ENCODE measurements at regions not wholly inside any gene's neighbourhood (a gene's known extent, or its start where the extent isn't known, plus 50 kb on each side); places are given as distances from the start of the nearest gene placed in this dataset.
"Not testable (repeated sequence)": the region's sequence is repeated elsewhere in the genome, so short reads cannot be mapped to it uniquely, and the experiment has no call there.

GRCh38 chr3:105144837-105145236 is 221.9 kb upstream of the ALCAM start:
- no peak for ATAC-seq (ENCODE audit: insufficient read depth, low FRiP score)
- 60 to 63% methylated on average over 1 of the region's 1 CpG for WGBS, 2 donors
- H3K4me1 ChIP-seq (ENCODE audit: control insufficient read depth in 5 of 5, insufficient read depth in 5 of 5, low read length in 5 of 5), result peaks cover 0 to 5% (median 0%) of the 10 kb centered on the region in 5 donors

GRCh38 chr3:105145511-105145910 is 221.2 kb upstream of the ALCAM start:
- Histone ChIP-seq H3K27ac (ENCODE audit: low read depth in 1 of 2, low read length in 1 of 2) (no peak overlapping the region), H3K27me3 (ENCODE audit: control insufficient read depth in 3 of 3, insufficient read depth in 3 of 3, low read length in 2 of 3) (no peaks in the 10 kb centered on the region), H3K4me3 (no peak overlapping the region), H3K9ac (ENCODE audit: insufficient read depth in 1 of 2, low read length in 2 of 2) (no peak overlapping the region), H3K9me3 (ENCODE audit: control insufficient read depth in 4 of 4, insufficient read depth in 3 of 4, low read length in 3 of 4) (peaks cover 0 to 2% (median 0%) of the 10 kb centered on the region in 4 donors), H3K4me1 (ENCODE audit: control insufficient read depth in 5 of 5, insufficient read depth in 5 of 5, low read length in 5 of 5) (peaks cover 0 to 5% (median 0%) of the 10 kb centered on the region in 5 donors), H3K36me3 (ENCODE audit: control insufficient read depth in 4 of 4, insufficient read depth in 4 of 4, low read length in 4 of 4) (no peaks in the 10 kb centered on the region)
- WGBS, 2 donors, result 70 to 81% methylated on average over 1 of the region's 1 CpG
- no peak for ATAC-seq (ENCODE audit: insufficient read depth, low FRiP score)
- DNase-seq, result no peak
- TF ChIP-seq CTCF (IDR thresholded peaks at IDR 0.05; ENCODE audit: control extremely low read depth, extremely low read depth), result no peak

More at GRCh38 chr3:105144837-105145236, 221.9 kb upstream of the ALCAM start:
- Histone ChIP-seq H3K27ac (ENCODE audit: low read depth in 1 of 2, low read length in 1 of 2) (no peak overlapping the region), H3K4me3 (no peak overlapping the region), H3K36me3 (ENCODE audit: control insufficient read depth in 4 of 4, insufficient read depth in 4 of 4, low read length in 4 of 4) (no peaks in the 10 kb centered on the region), H3K27me3 (ENCODE audit: control insufficient read depth in 3 of 3, insufficient read depth in 3 of 3, low read length in 2 of 3) (no peaks in the 10 kb centered on the region), H3K9ac (ENCODE audit: insufficient read depth in 1 of 2, low read length in 2 of 2) (no peak overlapping the region), H3K9me3 (ENCODE audit: control insufficient read depth in 4 of 4, insufficient read depth in 3 of 4, low read length in 3 of 4) (peaks cover 0 to 2% (median 0%) of the 10 kb centered on the region in 4 donors)
- TF ChIP-seq CTCF (IDR thresholded peaks at IDR 0.05; ENCODE audit: control extremely low read depth, extremely low read depth), result no peak
- no peak for DNase-seq

GRCh38 chr3:105149197-105149596 is 217.5 kb upstream of the ALCAM start:
- not testable (repeated sequence) for DNase-seq; H3K9ac ChIP-seq (ENCODE audit: insufficient read depth in 1 of 2, low read length in 2 of 2); H3K9me3 ChIP-seq (ENCODE audit: control insufficient read depth in 4 of 4, insufficient read depth in 3 of 4, low read length in 3 of 4); ATAC-seq (ENCODE audit: insufficient read depth, low FRiP score); H3K4me3 ChIP-seq; H3K27me3 ChIP-seq (ENCODE audit: control insufficient read depth in 3 of 3, insufficient read depth in 3 of 3, low read length in 2 of 3); H3K27ac ChIP-seq (ENCODE audit: low read depth in 1 of 2, low read length in 1 of 2); H3K36me3 ChIP-seq (ENCODE audit: control insufficient read depth in 4 of 4, insufficient read depth in 4 of 4, low read length in 4 of 4); H3K4me1 ChIP-seq (ENCODE audit: control insufficient read depth in 5 of 5, insufficient read depth in 5 of 5, low read length in 5 of 5)
- WGBS, 2 donors, result 87 to 89% methylated on average over 3 of the region's 3 CpGs

- peaks cover 0 to 2% (median 0%) of the 10 kb centered on the region in 4 donors for H3K9me3 ChIP-seq (ENCODE audit: control insufficient read depth in 4 of 4, insufficient read depth in 3 of 4, low read length in 3 of 4)
- no peak overlapping the region for H3K4me3 ChIP-seq
- H3K9ac ChIP-seq (ENCODE audit: insufficient read depth in 1 of 2, low read length in 2 of 2), result no peak overlapping the region
- 89 to 90% methylated on average over 1 of the region's 1 CpG for WGBS, 2 donors
- H3K27ac ChIP-seq (ENCODE audit: low read depth in 1 of 2, low read length in 1 of 2), result no peak overlapping the region
- no peaks in the 10 kb centered on the region for H3K36me3 ChIP-seq (ENCODE audit: control insufficient read depth in 4 of 4, insufficient read depth in 4 of 4, low read length in 4 of 4)
- no peaks in the 10 kb centered on the region for H3K4me1 ChIP-seq (ENCODE audit: control insufficient read depth in 5 of 5, insufficient read depth in 5 of 5, low read length in 5 of 5)
- no peaks in the 10 kb centered on the region for H3K27me3 ChIP-seq (ENCODE audit: control insufficient read depth in 3 of 3, insufficient read depth in 3 of 3, low read length in 2 of 3)
- ATAC-seq (ENCODE audit: insufficient read depth, low FRiP score) (no peak), DNase-seq (no peak)
- TF ChIP-seq CTCF (IDR thresholded peaks at IDR 0.05; ENCODE audit: control extremely low read depth, extremely low read depth), result no peak
Observed at GRCh38 chr3:105152987-105153386, 213.7 kb upstream of the ALCAM start.

Measured in lung (tissue), 11 donors.